ENCODE measurements at regions not wholly inside any gene's neighbourhood (a gene's known extent, or its start where the extent isn't known, plus 50 kb on each side); places are given as distances from the start of the nearest gene placed in this dataset.

GRCh38 chr3:66796343-66796742, 201.8 kb upstream of the KBTBD8 start:
- TF ChIP-seq, protein P1, sequence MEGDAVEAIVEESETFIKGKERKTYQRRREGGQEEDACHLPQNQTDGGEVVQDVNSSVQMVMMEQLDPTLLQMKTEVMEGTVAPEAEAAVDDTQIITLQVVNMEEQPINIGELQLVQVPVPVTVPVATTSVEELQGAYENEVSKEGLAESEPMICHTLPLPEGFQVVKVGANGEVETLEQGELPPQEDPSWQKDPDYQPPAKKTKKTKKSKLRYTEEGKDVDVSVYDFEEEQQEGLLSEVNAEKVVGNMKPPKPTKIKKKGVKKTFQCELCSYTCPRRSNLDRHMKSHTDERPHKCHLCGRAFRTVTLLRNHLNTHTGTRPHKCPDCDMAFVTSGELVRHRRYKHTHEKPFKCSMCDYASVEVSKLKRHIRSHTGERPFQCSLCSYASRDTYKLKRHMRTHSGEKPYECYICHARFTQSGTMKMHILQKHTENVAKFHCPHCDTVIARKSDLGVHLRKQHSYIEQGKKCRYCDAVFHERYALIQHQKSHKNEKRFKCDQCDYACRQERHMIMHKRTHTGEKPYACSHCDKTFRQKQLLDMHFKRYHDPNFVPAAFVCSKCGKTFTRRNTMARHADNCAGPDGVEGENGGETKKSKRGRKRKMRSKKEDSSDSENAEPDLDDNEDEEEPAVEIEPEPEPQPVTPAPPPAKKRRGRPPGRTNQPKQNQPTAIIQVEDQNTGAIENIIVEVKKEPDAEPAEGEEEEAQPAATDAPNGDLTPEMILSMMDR (IDR thresholded peaks at IDR 0.05), result no peak
- TF ChIP-seq POLR2A (IDR thresholded peaks at IDR 0.05) (no peak), EP300 (IDR thresholded peaks at IDR 0.05; ENCODE audit: low read depth) (no peak), POLR2AphosphoS5 (IDR thresholded peaks at IDR 0.05) (no peak)

Data from transverse colon (tissue), 4 donors.